Smooth muscle cell of the brain vasculature (primary cell): ENCODE measurements at regions not wholly inside any gene's neighbourhood (a gene's known extent, or its start where the extent isn't known, plus 50 kb on each side); places are given as distances from the start of the nearest gene placed in this dataset.
A peak's percentile ranks its signal among the peaks of the same experiment; 100 is the strongest.
"Not testable (repeated sequence)": the region's sequence is repeated elsewhere in the genome, so short reads cannot be mapped to it uniquely, and the experiment has no call there.

Source experiments
- DNase-seq: peaks from one replicate; pipeline ENCODE4 v3.0.0-alpha.2; 2012; ENCODE audit warnings: low read depth, low spot score

GRCh38 chr2:91742973-91743490 lies 3051.6 kb downstream of the RPIA start:
- not testable (repeated sequence) for DNase-seq

DNA sequence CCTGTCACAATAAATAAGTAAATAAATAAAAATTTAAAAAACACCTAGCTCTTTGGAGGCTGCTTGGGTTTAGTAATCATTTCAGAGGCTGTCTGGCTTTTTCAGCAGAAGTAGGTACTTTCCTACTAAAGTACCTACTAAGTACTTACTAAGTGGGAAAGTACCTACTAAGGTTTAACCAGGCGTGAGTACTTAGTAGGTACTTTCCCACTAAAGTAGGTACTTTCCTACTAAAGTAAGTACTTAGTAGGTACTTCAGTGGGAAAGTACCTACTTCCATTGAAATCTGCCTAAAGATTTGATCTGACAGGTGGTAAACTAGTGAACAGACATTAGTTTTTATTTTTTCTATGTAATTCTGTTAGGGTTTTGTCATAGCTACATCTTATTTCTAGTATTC lies 3052.4 kb downstream of the RPIA start:
- DNase-seq, result not testable (repeated sequence)

- not testable (repeated sequence) for DNase-seq
These were observed 3053.2 kb downstream of the RPIA start for GRCh38 chr2:91744700-91745141.

DNA sequence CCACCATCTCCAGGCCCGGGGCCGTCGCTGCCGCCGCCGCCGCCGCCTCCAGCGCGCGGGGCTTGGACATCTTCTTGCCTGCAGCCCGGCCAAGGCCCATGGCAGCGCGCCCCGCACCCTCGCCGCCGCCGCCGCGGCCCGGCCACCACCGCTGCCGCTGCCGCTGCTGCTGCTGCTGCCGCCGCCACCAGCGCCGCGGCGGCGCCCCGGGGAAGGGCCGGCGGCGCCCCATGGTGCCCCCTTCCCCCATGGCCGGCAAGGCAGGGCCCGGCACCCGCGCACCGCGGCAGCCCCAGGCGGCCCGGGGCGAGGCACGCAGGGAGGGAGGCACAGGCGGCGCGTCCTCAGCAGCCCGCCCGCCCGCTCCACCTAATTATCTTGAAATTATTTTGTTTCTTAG lies 3057.4 kb downstream of the RPIA start:
- no peak for DNase-seq

GRCh38 chr2:91749665-91750064 lies 3058.2 kb downstream of the RPIA start:
- not testable (repeated sequence) for DNase-seq

DNA sequence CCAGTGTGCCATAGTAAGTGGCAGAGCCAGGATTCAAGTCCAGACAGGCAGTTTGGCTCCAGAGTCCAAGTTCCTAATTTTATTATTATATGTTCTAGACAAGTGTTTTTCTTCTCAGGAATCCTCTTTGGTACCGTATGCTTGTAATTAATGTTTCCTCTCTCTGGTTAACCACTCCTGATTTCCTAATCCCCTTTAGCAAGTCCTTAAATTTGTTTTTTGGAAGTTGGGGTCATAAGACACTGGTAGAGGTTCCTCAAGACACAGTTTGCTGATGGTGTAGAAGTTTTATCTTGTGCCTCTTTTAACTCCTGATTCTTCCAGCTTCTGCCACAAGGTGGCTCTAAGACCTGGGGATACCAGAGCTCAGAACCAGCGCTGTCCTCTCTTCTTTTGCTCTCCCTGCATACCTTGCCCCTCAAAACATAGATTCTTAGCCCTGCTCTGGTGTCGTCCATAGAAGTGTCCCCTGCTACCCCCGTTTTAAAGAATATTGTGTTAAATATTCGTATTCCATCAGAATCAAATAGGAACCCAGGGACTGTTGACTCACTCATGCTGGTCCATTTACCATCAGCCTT lies 3068.0 kb downstream of the RPIA start:
- not testable (repeated sequence) for DNase-seq

DNA sequence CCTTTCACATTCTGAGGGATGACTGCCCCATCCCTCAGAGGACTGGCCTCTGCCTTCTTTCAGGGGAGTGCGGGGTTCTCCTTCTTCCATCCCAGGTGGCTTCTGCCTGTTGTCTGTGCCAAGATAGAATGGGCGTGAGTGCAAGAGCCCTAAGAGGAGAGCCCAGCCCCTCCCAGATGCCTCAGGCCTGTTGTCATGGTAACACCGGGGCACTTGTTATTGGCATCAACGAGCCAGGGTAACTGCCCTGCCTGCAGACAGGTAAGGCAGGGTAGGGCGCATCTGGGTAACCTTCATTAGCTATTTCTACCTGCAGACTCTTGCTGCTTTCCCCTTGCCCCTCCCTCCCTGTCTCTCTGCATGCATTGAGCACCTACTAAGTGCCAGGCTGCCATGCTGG lies 3069.2 kb downstream of the RPIA start:
- DNase-seq, result not testable (repeated sequence)

DNA sequence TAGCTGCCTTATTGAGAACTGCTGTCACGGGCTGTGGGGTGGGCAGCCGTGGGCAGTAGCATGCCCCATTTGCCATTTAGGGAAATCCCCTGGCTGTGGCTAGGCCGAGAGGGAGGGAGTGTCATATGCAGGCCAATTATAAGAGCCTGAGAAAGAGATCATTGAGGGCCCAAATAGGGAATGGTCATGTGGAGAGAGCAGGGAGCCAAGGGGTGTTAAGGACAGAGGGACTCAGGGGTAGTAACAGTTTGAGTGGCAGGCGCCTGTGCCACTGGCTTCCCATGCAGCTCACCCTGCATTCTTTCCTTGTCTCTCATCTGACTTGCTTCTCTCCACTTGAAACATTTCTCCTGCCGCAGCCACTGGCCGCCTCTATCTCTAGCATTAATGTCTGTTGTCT lies 3070.8 kb downstream of the RPIA start:
- not testable (repeated sequence) for DNase-seq

- DNase-seq, result not testable (repeated sequence)
These were observed 3072.2 kb downstream of the RPIA start for GRCh38 chr2:91763710-91764109.

- not testable (repeated sequence) for DNase-seq
These were observed 3073.1 kb downstream of the RPIA start for GRCh38 chr2:91764581-91765002.

DNA sequence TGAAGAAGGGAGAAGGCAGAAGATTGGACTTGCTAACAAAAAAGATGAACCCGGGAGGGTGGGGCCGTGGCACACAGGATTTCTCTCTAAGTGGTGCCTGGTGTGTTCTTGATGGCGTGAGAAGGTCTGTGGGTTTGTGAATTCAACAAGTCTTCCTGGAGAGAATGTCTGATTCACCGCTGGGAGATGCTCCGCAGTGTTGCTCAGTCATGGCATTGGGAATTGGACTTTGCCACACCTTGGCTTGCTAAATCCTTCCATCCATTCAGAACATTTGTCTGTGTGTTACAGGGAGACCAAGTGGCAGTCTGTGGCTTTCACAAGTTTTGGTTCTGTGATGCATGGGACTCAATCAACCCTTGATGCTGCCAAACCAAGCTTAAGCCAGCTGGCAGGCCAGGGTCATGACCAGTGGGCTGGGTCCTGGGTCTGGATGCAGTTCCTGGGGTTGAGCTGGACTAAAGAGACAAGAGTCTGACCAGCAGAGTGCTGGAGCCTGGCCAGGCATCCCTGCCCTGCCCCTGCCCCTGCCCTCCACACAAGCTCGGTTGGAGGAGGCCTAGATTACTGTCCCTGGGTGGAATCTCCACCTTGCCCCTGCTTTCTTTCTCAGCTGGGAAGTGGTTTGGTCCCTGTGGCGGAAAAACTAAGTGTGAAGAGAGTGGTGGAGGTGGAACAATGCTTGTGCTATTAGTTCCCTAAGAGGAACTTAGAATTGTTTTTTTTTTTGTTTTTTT lies 3073.7 kb downstream of the RPIA start:
- DNase-seq, result not testable (repeated sequence)

DNA sequence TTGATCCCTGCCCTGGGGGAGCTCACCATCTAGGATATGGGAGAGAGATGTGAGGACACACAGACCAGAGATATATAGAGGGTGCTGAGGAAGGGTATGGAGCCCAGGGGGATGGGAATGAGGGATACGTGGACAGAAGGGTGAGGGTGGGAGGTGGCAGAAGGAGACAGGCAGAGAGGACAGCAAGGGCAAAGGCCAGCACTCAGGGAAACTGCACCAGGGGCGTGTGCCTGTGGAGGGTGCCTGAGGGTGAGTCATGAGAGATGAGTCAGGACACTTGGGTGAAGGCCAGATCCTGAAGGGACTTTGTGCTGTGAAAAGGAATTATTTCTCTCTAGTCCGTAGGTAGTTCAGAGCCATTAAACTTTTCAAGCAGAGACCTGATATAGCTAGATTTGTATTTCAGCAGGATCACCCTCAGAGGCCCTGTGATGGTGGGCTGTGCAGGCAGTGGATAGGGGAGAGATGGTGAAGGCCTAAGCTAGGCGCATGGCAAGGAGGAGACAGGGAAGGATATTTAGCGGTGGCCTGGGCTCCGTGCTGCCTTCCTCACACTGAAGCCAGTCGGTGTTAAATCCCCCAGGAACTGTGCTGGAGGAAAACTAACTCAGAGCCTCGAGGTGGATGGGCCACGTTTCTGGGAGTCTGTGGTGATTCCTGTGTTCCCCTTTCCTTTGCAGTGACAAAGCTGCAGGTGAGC lies 3075.0 kb downstream of the RPIA start:
- peak; percentile 28 for DNase-seq

DNA sequence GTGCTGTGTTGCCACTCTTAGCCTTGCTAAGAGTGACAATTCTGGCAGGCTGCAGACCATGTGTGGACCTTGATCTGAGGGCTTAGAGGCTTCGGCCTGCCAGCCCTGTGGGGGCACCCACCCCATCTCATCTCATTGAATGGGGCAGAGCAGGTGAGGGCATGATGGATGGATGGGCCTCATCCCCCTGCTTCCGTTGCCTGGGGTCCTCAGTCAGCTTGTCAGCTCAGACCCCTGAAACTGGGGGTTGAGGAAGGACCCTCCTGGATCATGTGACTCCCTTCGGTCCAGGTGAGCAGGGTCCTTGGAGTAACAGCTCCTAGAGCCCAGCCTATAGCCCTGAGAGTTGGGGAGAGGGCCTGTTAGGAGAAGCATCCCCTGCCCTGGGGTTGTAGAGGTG lies 3076.8 kb downstream of the RPIA start:
- not testable (repeated sequence) for DNase-seq

DNA sequence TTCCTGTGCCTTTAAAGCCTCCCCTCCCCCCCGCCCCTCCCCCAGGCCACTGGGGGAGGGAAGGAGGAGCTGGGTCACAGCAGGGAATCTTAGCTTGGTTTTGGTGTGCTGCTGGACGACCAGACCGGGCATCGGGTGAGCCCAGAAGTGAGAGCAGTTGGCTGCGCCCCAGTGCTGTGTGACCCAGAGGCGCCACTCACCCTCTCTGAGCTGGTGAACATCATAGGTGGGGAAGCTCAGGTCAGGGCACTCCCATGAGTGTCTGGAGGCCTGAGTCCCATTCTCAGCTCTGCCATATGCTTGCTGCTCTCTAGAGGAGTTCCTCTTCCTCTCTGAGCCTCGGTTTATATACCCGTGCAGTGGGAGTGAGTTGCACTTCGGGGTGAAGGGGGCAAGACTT lies 3077.5 kb downstream of the RPIA start:
- not testable (repeated sequence) for DNase-seq

DNA sequence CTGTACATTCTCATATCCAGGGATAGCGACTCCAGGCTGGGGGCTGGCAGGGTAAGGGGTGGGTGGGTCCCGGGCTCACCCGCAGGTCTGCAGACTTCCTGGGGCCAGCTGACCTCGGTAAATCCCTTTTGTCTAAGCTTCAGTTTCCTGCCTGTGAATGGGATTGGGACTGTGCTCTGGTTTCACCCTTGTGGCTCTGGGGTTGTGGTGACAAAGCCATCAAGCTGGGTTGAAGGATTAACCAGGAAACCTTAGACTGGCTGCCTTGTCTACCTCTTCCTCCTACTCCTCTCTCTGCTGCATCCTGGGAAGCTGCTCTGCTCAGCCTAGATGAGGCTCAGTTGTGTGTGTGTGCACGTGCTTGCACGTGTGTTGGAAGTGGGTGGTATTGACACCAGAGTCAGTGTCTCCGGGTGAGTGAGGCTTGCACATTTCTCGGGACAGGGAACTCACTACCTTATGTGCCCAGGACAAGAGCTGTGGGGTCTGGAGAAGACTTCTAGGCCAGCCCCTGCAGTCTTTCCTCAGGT lies 3078.6 kb downstream of the RPIA start:
- not testable (repeated sequence) for DNase-seq

DNA sequence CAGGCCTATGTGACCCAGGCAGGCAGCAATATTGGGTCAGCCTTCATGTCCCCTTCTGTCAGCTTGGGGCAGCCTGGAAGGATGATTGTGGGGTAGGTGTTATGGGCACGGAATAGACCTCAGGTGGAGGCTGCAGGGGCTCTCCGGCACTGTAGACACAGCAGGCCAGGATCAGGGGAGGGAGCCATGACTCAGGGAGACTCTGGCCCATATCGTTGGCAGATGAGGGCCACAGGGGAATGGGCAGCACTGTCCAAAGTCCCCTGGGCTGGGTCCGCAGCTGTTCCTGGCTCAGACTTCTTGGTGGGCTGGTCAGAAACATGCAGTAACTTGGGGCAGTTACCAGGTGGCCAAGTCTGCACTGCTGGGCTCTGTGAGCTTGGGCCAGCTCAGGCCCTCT lies 3080.1 kb downstream of the RPIA start:
- not testable (repeated sequence) for DNase-seq

DNA sequence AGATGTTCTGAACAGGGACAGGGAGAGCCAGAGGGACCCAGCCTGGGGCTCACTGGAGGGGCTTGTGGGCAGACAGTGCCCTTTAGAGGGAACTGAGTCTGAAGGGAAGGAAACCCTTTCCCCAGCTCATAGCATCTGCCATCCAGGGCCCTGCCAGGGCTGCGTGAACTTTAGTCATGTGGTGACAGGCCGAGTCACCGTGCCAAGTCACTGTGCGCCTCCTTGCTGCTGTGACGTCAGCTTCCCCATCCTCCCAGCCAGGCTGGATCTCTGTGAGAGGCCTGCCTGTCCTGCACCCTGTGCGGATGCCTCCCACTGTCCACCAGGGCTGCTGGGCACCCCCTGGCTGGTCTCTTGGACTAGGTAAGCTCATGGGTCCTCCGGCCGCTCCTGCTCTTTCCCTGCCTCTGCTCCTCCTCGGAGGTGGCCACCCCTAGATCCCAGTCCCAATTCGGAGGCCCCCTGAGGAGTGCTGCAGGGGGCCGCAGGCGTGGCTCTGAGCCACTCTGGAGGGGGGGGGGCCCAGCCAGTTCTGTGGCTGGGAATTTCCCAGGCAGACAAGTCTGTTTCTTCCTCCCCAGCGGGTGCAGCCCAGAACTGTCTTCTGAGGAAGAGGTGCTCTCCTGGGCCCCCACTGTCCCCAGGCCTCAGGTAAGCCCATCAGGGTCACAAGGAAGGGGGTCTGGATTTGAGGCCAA lies 3080.9 kb downstream of the RPIA start:
- DNase-seq, result not testable (repeated sequence)

DNA sequence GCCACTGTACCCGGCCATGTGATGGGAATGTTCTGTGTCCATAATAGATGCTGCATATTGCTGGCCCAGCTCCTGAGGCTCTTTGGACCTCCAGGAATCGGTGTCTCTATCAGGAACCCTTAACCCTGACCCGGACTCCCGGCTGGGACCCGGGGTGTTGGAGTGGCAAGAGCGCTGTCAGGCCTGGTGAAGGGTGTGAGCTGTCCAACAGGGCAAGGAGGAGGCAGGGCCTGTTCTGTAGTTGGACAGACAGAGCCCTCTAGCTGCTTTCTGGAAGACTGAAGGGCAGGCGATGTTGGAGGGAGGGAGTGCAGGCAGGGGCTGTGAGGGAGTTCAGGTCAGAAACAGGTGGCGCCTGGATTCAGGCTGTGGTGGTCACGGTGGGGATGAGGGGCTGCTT lies 3082.3 kb downstream of the RPIA start:
- not testable (repeated sequence) for DNase-seq

DNA sequence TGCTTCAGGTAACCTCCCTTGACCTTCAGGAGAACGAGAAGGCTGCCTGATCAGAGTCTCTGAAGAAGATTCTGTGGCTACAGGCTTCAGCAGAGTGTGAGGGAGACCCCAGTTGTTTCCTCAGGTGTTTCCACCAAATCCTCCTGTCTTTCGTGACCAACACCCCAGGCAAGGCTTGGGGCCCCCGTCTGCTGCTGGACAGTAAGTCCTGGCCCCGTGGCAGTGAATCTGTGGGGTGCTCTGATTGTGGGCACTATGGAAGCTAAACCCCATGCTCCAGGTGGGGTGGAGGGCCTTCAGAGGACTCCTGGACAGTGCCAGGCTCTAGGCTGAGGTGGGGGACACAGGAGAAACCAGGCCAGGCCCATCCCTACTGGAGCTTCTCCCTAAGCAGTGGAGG lies 3083.7 kb downstream of the RPIA start:
- not testable (repeated sequence) for DNase-seq

DNA sequence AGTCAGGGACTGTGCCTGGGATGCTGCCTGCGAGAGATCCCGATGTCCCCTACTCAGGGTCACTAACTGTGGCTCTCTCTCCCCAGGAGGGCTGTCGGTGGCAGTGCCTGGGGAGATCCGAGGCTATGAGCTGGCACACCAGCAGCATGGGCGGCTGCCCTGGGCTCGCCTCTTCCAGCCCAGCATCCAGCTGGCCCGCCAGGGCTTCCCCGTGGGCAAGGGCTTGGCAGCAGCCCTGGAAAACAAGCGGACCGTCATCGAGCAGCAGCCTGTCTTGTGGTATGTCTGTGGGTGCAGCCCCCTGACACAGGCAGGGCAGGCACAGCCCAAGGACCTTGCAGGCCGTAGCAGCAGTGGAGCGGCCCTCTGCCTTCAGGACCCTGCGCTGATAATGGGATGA lies 3088.9 kb downstream of the RPIA start:
- not testable (repeated sequence) for DNase-seq

GRCh38 chr2:91809391-91809790 lies 3061.8 kb upstream of the TEKT4 start:
- DNase-seq, result not testable (repeated sequence)
